ENCODE measurements at regions not wholly inside any gene's neighbourhood (a gene's known extent, or its start where the extent isn't known, plus 50 kb on each side); places are given as distances from the start of the nearest gene placed in this dataset.

DNA sequence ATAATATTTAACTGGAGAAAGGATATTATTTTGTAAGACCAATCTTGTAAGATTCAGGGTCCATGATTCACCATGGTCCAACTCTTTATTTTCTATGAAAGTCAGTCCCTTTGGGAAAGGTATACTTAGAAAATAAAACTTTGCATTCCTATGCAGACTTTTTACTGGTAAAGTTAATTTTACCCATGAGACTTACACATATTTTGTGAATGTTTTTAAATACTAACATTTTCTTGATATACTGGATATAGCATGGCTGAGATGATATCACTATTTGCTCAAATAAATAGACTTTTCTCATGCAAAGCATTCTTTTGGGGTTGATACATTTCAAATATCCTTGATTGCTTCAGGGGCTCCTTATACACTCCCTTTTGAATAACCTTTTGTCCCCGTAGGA is 512.1 kb downstream of the MAN2A1 start:
- Histone ChIP-seq H2BK20ac (ENCODE audit: low read depth, low read length, poor library complexity, severe bottlenecking) (no peak overlapping the region), H3K9ac (ENCODE audit: extremely low read depth, insufficient read length, low read length) (no peak overlapping the region), H2BK15ac (ENCODE audit: low read depth, low read length) (no peak overlapping the region), H3K23ac (ENCODE audit: insufficient read length, low read depth, low read length) (no peak overlapping the region), H2BK12ac (ENCODE audit: insufficient read length, low read depth, low read length) (no peak overlapping the region), H3K27me3 (ENCODE audit: insufficient read depth, low read length) (no peaks in the 10 kb centered on the region), H3K9me3 (ENCODE audit: control insufficient read depth, low read depth, low read length) (no peaks in the 10 kb centered on the region), H4K5ac (ENCODE audit: insufficient read length, low read depth, low read length) (no peak overlapping the region), H3K56ac (ENCODE audit: insufficient read length, low read depth, low read length) (no peak overlapping the region), H4K20me1 (ENCODE audit: control insufficient read depth, insufficient read depth, insufficient read length) (no peaks in the 10 kb centered on the region), H4K8ac (replicated peaks; ENCODE audit: insufficient read length, low read depth, low read length) (no peak overlapping the region), H3K27ac (ENCODE audit: insufficient read length, low read depth, low read length) (no peak overlapping the region), H4K91ac (ENCODE audit: insufficient read length, low read depth, low read length) (no peak overlapping the region), H3K4me1 (ENCODE audit: insufficient read depth, low read length) (no peaks in the 10 kb centered on the region), H2BK5ac (ENCODE audit: insufficient read length, low read length) (no peak overlapping the region), H3K23me2 (ENCODE audit: insufficient read length, low read depth, low read length, poor library complexity, severe bottlenecking) (no peaks in the 10 kb centered on the region), H2AFZ (ENCODE audit: low read length) (no peak overlapping the region), H3K4ac (ENCODE audit: low read depth, low read length) (no peak overlapping the region), H3K79me1 (ENCODE audit: insufficient read depth, low read depth, low read length, poor library complexity, severe bottlenecking) (no peaks in the 10 kb centered on the region), H3K79me2 (ENCODE audit: insufficient read depth, low read length) (no peaks in the 10 kb centered on the region), H3T11ph (ENCODE audit: low read length) (no peak overlapping the region), H3K14ac (ENCODE audit: insufficient read depth, low read length) (no peak overlapping the region), H2BK120ac (ENCODE audit: low read depth, low read length, poor library complexity, severe bottlenecking) (no peak overlapping the region), H3K4me2 (ENCODE audit: insufficient read depth, insufficient read length, low read length) (no peak overlapping the region), H2AK5ac (ENCODE audit: insufficient read length, low read length) (no peak overlapping the region), H3K18ac (ENCODE audit: insufficient read length, low read depth, low read length) (no peak overlapping the region)
- DNase-seq = no peak
- Mint-ChIP-seq H3K27ac (no peak overlapping the region), H3K4me1 (no peaks in the 10 kb centered on the region), H3K4me3 (no peak overlapping the region), H3K9me3 (peaks cover 0 to 8% of the 10 kb centered on the region in 2 experiments; a peak in 1 of 5 replicates), H3K27me3 (ENCODE audit: low read depth) (no peaks in the 10 kb centered on the region), H3K36me3 (ENCODE audit: insufficient read depth in 1 of 3, low read depth in 3 of 3) (no peaks in the 10 kb centered on the region; a peak in 1 of 7 replicates)
- WGBS (ENCODE audit: extremely low coverage, insufficient read length, low lambda C conversion rate) = no CpG with 5 or more reads among the region's 1 CpG
- TF ChIP-seq CTCF (conservative IDR thresholded peaks at IDR 0.05) = no peak

Data from H9 (cell line).